HEK293T (cell line): ENCODE measurements at regions not wholly inside any gene's neighbourhood (a gene's known extent, or its start where the extent isn't known, plus 50 kb on each side); places are given as distances from the start of the nearest gene placed in this dataset.

Experiments used
- ELF4 ChIP-seq: fragments of 450-650 bp; IDR thresholded peaks from 2 replicates; pipeline ENCODE4 v1.6.1; 2017; ENCODE audit warnings: antibody characterized with exemption
- FOXA1 ChIP-seq: fragments of 450-650 bp; IDR thresholded peaks from 2 replicates; pipeline ENCODE4 v1.6.1; 2016; ENCODE audit warnings: mild to moderate bottlenecking
- FOXK2 ChIP-seq: fragments of 450-650 bp; IDR thresholded peaks from 2 replicates; pipeline ENCODE4 v1.6.1; 2016; ENCODE audit warnings: mild to moderate bottlenecking

DNA sequence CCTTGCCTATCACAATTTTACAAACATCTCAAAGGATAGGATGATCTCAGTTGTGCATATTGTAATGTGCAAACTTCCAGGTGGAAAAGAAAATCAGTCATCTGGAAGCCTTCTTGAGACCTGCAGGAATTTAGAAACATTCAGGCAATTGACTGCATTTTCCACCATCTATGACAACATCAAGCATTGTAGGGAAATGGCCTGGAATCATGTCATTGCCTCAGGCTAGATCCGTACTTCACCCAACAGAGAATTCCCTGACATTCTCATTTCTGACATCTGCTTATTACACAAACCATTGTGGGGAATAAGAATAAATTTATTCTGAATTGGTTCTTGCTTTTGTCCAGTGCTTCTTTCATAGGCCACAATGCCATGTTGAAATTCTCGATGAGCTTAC lies 124.9 kb upstream of the NPVF start:
- TF ChIP-seq FOXA1 (no peak), FOXK2 (no peak), ELF4 (no peak)
